GM23248 (cell line): ENCODE measurements at regions not wholly inside any gene's neighbourhood (a gene's known extent, or its start where the extent isn't known, plus 50 kb on each side); places are given as distances from the start of the nearest gene placed in this dataset.

Experiments
- DNase-seq: peaks from one replicate; pipeline ENCODE4 v3.0.0-alpha.2; 2015
- H2AFZ ChIP-seq: fragments of 200-600 bp; sonication (generic); 2 replicates; pipeline ENCODE4 v1.6.1; 2016; ENCODE audit warnings: antibody characterized with exemption
- H3F3A ChIP-seq: fragments of 200-600 bp; sonication (generic); 2 replicates; pipeline ENCODE4 v1.6.1; 2016; ENCODE audit warnings: mild to moderate bottlenecking, antibody characterized with exemption, mixed run types; ENCODE audit not compliant: insufficient read depth
- H3K27ac ChIP-seq: fragments of 200-600 bp; sonication (generic); 2 replicates; pipeline ENCODE4 v1.5.1; 2016; ENCODE audit warnings: mild to moderate bottlenecking
- H3K27me3 ChIP-seq: fragments of 200-600 bp; sonication (generic); replicated peaks from 2 replicates; pipeline ENCODE4 v1.6.1; 2016; ENCODE audit warnings: mild to moderate bottlenecking; ENCODE audit not compliant: insufficient read depth
- H3K36me3 ChIP-seq: fragments of 200-600 bp; sonication (generic); 2 replicates; pipeline ENCODE4 v1.6.1; 2016; ENCODE audit warnings: low read depth, mild to moderate bottlenecking
- H3K4me1 ChIP-seq: fragments of 200-600 bp; sonication (generic); 2 replicates; pipeline ENCODE4 v1.6.1; 2016; ENCODE audit warnings: mild to moderate bottlenecking; ENCODE audit not compliant: insufficient read depth
- H3K4me2 ChIP-seq: fragments of 200-600 bp; sonication (generic); one replicate; pipeline ENCODE4 v1.6.1; 2016; ENCODE audit warnings: mild to moderate bottlenecking; ENCODE audit not compliant: unreplicated experiment
- H3K4me3 ChIP-seq: fragments of 200-600 bp; sonication (generic); 2 replicates; pipeline ENCODE4 v1.5.1; 2016; ENCODE audit warnings: mild to moderate bottlenecking
- H3K79me2 ChIP-seq: fragments of 200-600 bp; sonication (generic); 2 replicates; pipeline ENCODE4 v1.6.1; 2016; ENCODE audit warnings: mild to moderate bottlenecking; ENCODE audit not compliant: insufficient read depth
- H3K9ac ChIP-seq: fragments of 200-600 bp; sonication (generic); 2 replicates; pipeline ENCODE4 v1.6.1; 2016; ENCODE audit warnings: mild to moderate bottlenecking
- H3K9me2 ChIP-seq: fragments of 200-600 bp; sonication (generic); 2 replicates; pipeline ENCODE4 v1.6.1; 2016; ENCODE audit warnings: mixed run types, mild to moderate bottlenecking, moderate library complexity; ENCODE audit not compliant: insufficient read depth
- H3K9me3 ChIP-seq: fragments of 200-600 bp; sonication (generic); one replicate; pipeline ENCODE4 v1.6.1; 2017; ENCODE audit warnings: low read depth
- H4K20me1 ChIP-seq: fragments of 200-600 bp; sonication (generic); 2 replicates; pipeline ENCODE4 v1.6.0; 2016; ENCODE audit not compliant: insufficient read depth
- EZH2 ChIP-seq: fragments of 200-600 bp; sonication (generic); IDR thresholded peaks from 2 replicates; pipeline ENCODE4 v1.6.1; 2018; ENCODE audit warnings: antibody characterized with exemption, mild to moderate bottlenecking; ENCODE audit not compliant: insufficient read depth, poor library complexity, severe bottlenecking
- EZH2phosphoT487 ChIP-seq: fragments of 200-600 bp; sonication (generic); IDR thresholded peaks from 2 replicates; pipeline ENCODE4 v1.6.1; 2018; ENCODE audit warnings: antibody characterized with exemption, moderate library complexity, mild to moderate bottlenecking, low read depth; ENCODE audit not compliant: insufficient read depth
- whole genome bisulfite sequencing, 2 experiments: methylation state at CpG; one replicate each; pipeline ENCODE4 v1.1.6; 2015 to 2017; ENCODE audit warnings: low lambda C conversion rate in 2 of 2, low coverage in 1 of 2; ENCODE audit errors: missing lambda C conversion rate in 2 of 2; 5-methylcytosine and 5-hydroxymethylcytosine counted together
- in situ Hi-C: fragments of 300-500 bp; cut with MboI; formaldehyde crosslinking; loops from 2 replicates; pipeline ENCODE4 v1.15.0; 2020

- Histone ChIP-seq H3K27ac (no peak overlapping the region), H4K20me1 (no peaks in the 10 kb centered on the region), H3K79me2 (no peaks in the 10 kb centered on the region), H2AFZ (no peak overlapping the region), H3K9me3 (no peaks in the 10 kb centered on the region), H3F3A (no peaks in the 10 kb centered on the region), H3K27me3 (no peaks in the 10 kb centered on the region), H3K4me3 (no peak overlapping the region), H3K4me1 (no peaks in the 10 kb centered on the region), H3K36me3 (no peaks in the 10 kb centered on the region), H3K4me2 (no peak overlapping the region), H3K9ac (no peak overlapping the region), H3K9me2 (no peaks in the 10 kb centered on the region)
- TF ChIP-seq EZH2phosphoT487 (no peak), EZH2 (no peak)
- no peak for DNase-seq
- in situ Hi-C loops: no loop called here
Observed at GRCh38 chr13:64765636-64766035, 2464.5 kb downstream of the PCDH9 start.

- Histone ChIP-seq H3K4me1 (no peaks in the 10 kb centered on the region), H3F3A (no peaks in the 10 kb centered on the region), H3K9ac (no peak overlapping the region), H3K4me3 (no peak overlapping the region), H3K79me2 (no peaks in the 10 kb centered on the region), H3K9me2 (no peaks in the 10 kb centered on the region), H3K27me3 (no peaks in the 10 kb centered on the region), H3K36me3 (no peaks in the 10 kb centered on the region), H3K4me2 (no peak overlapping the region), H4K20me1 (no peaks in the 10 kb centered on the region), H2AFZ (no peak overlapping the region), H3K27ac (no peak overlapping the region), H3K9me3 (no peaks in the 10 kb centered on the region)
- TF ChIP-seq EZH2phosphoT487 (no peak), EZH2 (no peak)
- in situ Hi-C loops: no loop called here
- 15 to 24% methylated on average over 1 of the region's 1 CpG for whole genome bisulfite sequencing, 2 experiments
- peak; percentile 36 for DNase-seq
Observed at GRCh38 chr13:64758521-64759244, 2471.5 kb downstream of the PCDH9 start.

DNA sequence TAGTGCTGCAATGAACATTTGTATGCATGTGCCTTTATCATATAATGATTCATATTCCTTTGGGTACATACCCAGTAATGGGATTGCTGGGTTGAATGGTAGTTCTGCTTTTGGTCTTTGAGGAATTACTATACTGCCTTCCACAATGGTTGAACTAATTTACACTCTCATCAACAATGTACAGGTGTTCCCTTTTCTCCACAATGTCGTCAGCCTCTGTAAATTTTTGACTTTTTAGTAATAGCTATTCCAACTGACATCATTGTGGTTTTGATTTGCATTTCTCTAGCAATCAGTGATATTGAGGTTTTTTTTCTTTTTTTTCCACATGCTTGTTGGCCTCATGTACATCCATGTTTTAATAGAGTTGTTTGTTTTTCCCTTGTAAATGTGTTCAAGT, 2473.5 kb downstream of the PCDH9 start:
- Histone ChIP-seq H3F3A (no peaks in the 10 kb centered on the region), H3K9ac (no peak overlapping the region), H3K79me2 (no peaks in the 10 kb centered on the region), H3K9me2 (no peaks in the 10 kb centered on the region), H4K20me1 (no peaks in the 10 kb centered on the region), H3K4me2 (no peak overlapping the region), H3K4me1 (no peaks in the 10 kb centered on the region), H3K27ac (no peak overlapping the region), H3K9me3 (no peaks in the 10 kb centered on the region), H2AFZ (no peak overlapping the region), H3K27me3 (no peaks in the 10 kb centered on the region), H3K36me3 (no peaks in the 10 kb centered on the region), H3K4me3 (no peak overlapping the region)
- in situ Hi-C loops: no loop called here
- WGBS, 2 experiments: 41 to 43% methylated on average over 1 of the region's 1 CpG
- no peak for TF ChIP-seq EZH2phosphoT487
- TF ChIP-seq EZH2: no peak
- DNase-seq: no peak

DNA sequence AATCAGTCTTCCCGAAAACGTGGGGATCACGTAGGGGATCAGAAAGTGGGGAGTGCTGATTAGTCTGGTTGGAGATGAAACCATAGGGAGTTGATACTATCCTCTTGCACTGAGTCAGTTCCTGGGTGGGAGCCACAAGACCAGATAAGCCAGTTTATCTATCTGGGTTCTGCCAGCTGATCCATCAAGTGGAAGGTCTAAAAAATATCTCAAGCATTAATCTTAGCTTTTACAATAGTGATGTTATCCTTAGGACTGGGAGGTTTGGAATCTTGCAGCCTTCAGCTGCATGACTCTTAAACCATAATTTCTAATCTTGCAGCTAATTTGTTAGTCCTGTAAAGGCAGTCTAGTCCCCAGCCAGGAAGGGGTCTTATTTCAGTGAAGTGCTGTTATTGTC, 2474.2 kb downstream of the PCDH9 start:
- H3K79me2 ChIP-seq: no peaks in the 10 kb centered on the region
- H3F3A ChIP-seq: no peaks in the 10 kb centered on the region
- in situ Hi-C loops: no loop called here
- no peaks in the 10 kb centered on the region for H3K4me1 ChIP-seq
- 52 to 59% methylated on average over 3 of the region's 3 CpGs for WGBS, 2 experiments
- no peaks in the 10 kb centered on the region for H4K20me1 ChIP-seq
- no peaks in the 10 kb centered on the region for H3K36me3 ChIP-seq
- no peak overlapping the region for H3K4me2 ChIP-seq
- TF ChIP-seq EZH2phosphoT487 (no peak), EZH2 (no peak)
- no peak overlapping the region for H3K9ac ChIP-seq
- no peak for DNase-seq
- H3K9me3 ChIP-seq: no peaks in the 10 kb centered on the region
- H3K9me2 ChIP-seq: no peaks in the 10 kb centered on the region
- H2AFZ ChIP-seq: no peak overlapping the region
- H3K27ac ChIP-seq: no peak overlapping the region
- H3K4me3 ChIP-seq: no peak overlapping the region
- H3K27me3 ChIP-seq: no peaks in the 10 kb centered on the region
